CD14-positive monocyte (primary cell): ENCODE measurements at regions not wholly inside any gene's neighbourhood (a gene's known extent, or its start where the extent isn't known, plus 50 kb on each side); places are given as distances from the start of the nearest gene placed in this dataset.

ENCODE experiments used
- DNase-seq, 3 donors: peaks; one replicate each; pipeline ENCODE4 v3.0.0-alpha.2; 2011 to 2022
- H2AFZ ChIP-seq: 2 replicates; pipeline ENCODE4 v1.6.0; 2012; ENCODE audit warnings: mild to moderate bottlenecking, low read depth, low read length, inconsistent platforms; ENCODE audit not compliant: insufficient read depth, poor library complexity, severe bottlenecking
- H3K27ac ChIP-seq, 2 donors: 1 replicate in 1 of 2; 2 replicates in 1 of 2; pipeline ENCODE4 v1.5.1; 2012 to 2013; ENCODE audit warnings: low read length in 2 of 2, control low read depth in 1 of 2, inconsistent platforms in 1 of 2, low read depth in 1 of 2, mild to moderate bottlenecking in 1 of 2
- H3K27me3 ChIP-seq, 2 donors: one replicate each; pipeline versions ENCODE4 v1.6.0 to v1.6.1; 2011 to 2013; ENCODE audit warnings: low read length in 2 of 2; ENCODE audit not compliant: control insufficient read depth in 2 of 2, insufficient read depth in 2 of 2
- H3K36me3 ChIP-seq, 2 donors: replicated peaks in 1 of 2; 1 replicate in 1 of 2; 2 replicates in 1 of 2; pipeline versions ENCODE4 v1.5.1 to v1.6.1; 2012 to 2013; ENCODE audit warnings: low read length in 2 of 2, control low read depth in 1 of 2, inconsistent platforms in 1 of 2, mild to moderate bottlenecking in 1 of 2; ENCODE audit not compliant: insufficient read depth in 2 of 2, control insufficient read depth in 1 of 2
- H3K4me1 ChIP-seq, 2 donors: 1 replicate in 1 of 2; 2 replicates in 1 of 2; pipeline versions ENCODE4 v1.5.1 to v1.6.1; 2012 to 2013; ENCODE audit warnings: low read length in 2 of 2, control low read depth in 1 of 2, inconsistent platforms in 1 of 2, mild to moderate bottlenecking in 1 of 2, moderate library complexity in 1 of 2; ENCODE audit not compliant: insufficient read depth in 2 of 2, control insufficient read depth in 1 of 2
- H3K4me2 ChIP-seq: replicated peaks from 2 replicates; pipeline ENCODE3; 2012; ENCODE audit warnings: low read length, moderate library complexity, mild to moderate bottlenecking; ENCODE audit not compliant: poor library complexity, severe bottlenecking; ENCODE audit errors: extremely low read depth
- H3K4me3 ChIP-seq, 3 experiments: fragments of 200-600 bp in 1 of 3; sonication (generic) in 1 of 3; replicated peaks in 1 of 3; 1 replicate in 2 of 3; 2 replicates in 1 of 3; pipeline ENCODE4 v1.5.1; 2011 to 2013; ENCODE audit warnings: low read length in 3 of 3, mild to moderate bottlenecking in 3 of 3, control low read depth in 2 of 3, low read depth in 2 of 3, inconsistent platforms in 1 of 3, moderate library complexity in 1 of 3
- H3K79me2 ChIP-seq: 2 replicates; pipeline ENCODE4 v1.6.0; 2012; ENCODE audit warnings: mild to moderate bottlenecking, control low read depth, inconsistent platforms, low read length, moderate library complexity; ENCODE audit not compliant: insufficient read depth
- H3K9ac ChIP-seq: 2 replicates; pipeline ENCODE4 v1.6.0; 2017; ENCODE audit warnings: low read length, mild to moderate bottlenecking; ENCODE audit not compliant: insufficient read depth, poor library complexity, severe bottlenecking
- H3K9me3 ChIP-seq, 2 donors: replicated peaks in 1 of 2; 1 replicate in 1 of 2; 2 replicates in 1 of 2; pipeline versions ENCODE4 v1.5.1 to v1.6.1; 2012 to 2013; ENCODE audit warnings: low read length in 2 of 2, control low read depth in 1 of 2; ENCODE audit not compliant: control insufficient read depth in 1 of 2, insufficient read depth in 1 of 2
- H4K20me1 ChIP-seq: 2 replicates; pipeline ENCODE4 v1.6.0; 2012; ENCODE audit warnings: mild to moderate bottlenecking, low read length, control low read depth, moderate library complexity; ENCODE audit not compliant: insufficient read depth
- H3K27ac Mint-ChIP-seq, 7 donors: one replicate each; pipeline ENCODE4 v1.8.0; 2020; ENCODE audit warnings: mild to moderate bottlenecking in 7 of 7, mixed read lengths in 7 of 7, moderate library complexity in 6 of 7, inconsistent platforms in 2 of 7
- H3K27me3 Mint-ChIP-seq, 3 donors: one replicate each; pipeline ENCODE4 v1.8.0; 2021 to 2022; ENCODE audit warnings: low read depth in 3 of 3, mild to moderate bottlenecking in 3 of 3, mixed read lengths in 3 of 3, moderate library complexity in 3 of 3, inconsistent platforms in 1 of 3
- H3K36me3 Mint-ChIP-seq, 2 donors: one replicate each; pipeline ENCODE4 v1.8.0; 2020; ENCODE audit warnings: mixed read lengths in 2 of 2, inconsistent platforms in 1 of 2, mild to moderate bottlenecking in 1 of 2
- H3K4me1 Mint-ChIP-seq: one replicate; pipeline ENCODE4 v1.8.0; 2020; ENCODE audit warnings: mild to moderate bottlenecking, mixed read lengths
- H3K4me3 Mint-ChIP-seq, 2 donors: one replicate each; pipeline ENCODE4 v1.8.0; 2020; ENCODE audit warnings: mild to moderate bottlenecking in 2 of 2, mixed read lengths in 2 of 2, moderate library complexity in 1 of 2
- H3K9me3 Mint-ChIP-seq, 7 donors: one replicate each; pipeline ENCODE4 v1.8.0; 2020 to 2022; ENCODE audit warnings: mixed read lengths in 7 of 7, mild to moderate bottlenecking in 6 of 7, moderate library complexity in 6 of 7, inconsistent platforms in 2 of 7
- WGBS: methylation state at CpG from one replicate; pipeline ENCODE4 v1.1.5; 2013; ENCODE audit warnings: missing lambda C conversion rate; ENCODE audit not compliant: insufficient coverage; 5-methylcytosine and 5-hydroxymethylcytosine counted together
- intact Hi-C, 2 donors: fragments of 100-400 bp; cut with micrococcal nuclease; formaldehyde crosslinking; loops; one replicate each; pipeline versions ENCODE4 v1.15.0 to v1.15.1; 2023
- TF ChIP-seq, protein P1 (sequence below): fragments of 200-600 bp; IDR thresholded peaks from one replicate; pipeline ENCODE4 v1.8.0; 2022; ENCODE audit warnings: antibody characterized with exemption, mild to moderate bottlenecking

DNA sequence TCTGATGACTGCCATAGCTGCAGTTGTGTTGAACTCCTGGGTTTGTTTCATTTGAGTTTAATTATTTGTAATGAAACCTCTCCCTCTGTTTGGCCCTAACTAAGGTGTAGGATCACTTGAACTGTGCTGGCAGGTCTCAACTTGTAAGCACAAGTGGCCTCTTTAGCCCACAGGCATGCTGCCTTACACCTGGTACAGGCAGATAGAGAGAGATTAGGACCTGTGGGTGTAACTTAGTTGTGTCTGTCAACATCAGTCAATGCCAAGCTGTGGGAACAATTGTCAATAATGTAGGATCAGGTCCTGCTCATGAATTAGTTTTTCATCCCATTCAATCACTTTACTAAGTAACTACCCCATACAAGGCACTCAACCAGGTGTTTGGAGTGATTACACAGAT is 263.0 kb upstream of the G2E3 start:
- H3K4me3 Mint-ChIP-seq: no peak overlapping the region
- H3K4me1 Mint-ChIP-seq: no peaks in the 10 kb centered on the region
- Histone ChIP-seq H3K9me3 (no peaks in the 10 kb centered on the region), H3K4me2 (no peak overlapping the region), H3K4me1 (no peaks in the 10 kb centered on the region), H3K36me3 (no peaks in the 10 kb centered on the region), H4K20me1 (no peaks in the 10 kb centered on the region), H3K79me2 (no peaks in the 10 kb centered on the region), H3K9ac (no peak overlapping the region), H3K4me3 (no peak overlapping the region), H2AFZ (no peak overlapping the region), H3K27ac (no peak overlapping the region), H3K27me3 (no peaks in the 10 kb centered on the region)
- H3K9me3 Mint-ChIP-seq: peaks cover 0 to 10% (median 0%) of the 10 kb centered on the region in 7 donors
- H3K27ac Mint-ChIP-seq: no peak overlapping the region
- DNase-seq: no peak
- intact Hi-C loops: no loop called here
- TF ChIP-seq, protein P1, sequence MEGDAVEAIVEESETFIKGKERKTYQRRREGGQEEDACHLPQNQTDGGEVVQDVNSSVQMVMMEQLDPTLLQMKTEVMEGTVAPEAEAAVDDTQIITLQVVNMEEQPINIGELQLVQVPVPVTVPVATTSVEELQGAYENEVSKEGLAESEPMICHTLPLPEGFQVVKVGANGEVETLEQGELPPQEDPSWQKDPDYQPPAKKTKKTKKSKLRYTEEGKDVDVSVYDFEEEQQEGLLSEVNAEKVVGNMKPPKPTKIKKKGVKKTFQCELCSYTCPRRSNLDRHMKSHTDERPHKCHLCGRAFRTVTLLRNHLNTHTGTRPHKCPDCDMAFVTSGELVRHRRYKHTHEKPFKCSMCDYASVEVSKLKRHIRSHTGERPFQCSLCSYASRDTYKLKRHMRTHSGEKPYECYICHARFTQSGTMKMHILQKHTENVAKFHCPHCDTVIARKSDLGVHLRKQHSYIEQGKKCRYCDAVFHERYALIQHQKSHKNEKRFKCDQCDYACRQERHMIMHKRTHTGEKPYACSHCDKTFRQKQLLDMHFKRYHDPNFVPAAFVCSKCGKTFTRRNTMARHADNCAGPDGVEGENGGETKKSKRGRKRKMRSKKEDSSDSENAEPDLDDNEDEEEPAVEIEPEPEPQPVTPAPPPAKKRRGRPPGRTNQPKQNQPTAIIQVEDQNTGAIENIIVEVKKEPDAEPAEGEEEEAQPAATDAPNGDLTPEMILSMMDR: no peak
- peaks cover 1 to 7% (median 3%) of the 10 kb centered on the region in 3 donors for H3K27me3 Mint-ChIP-seq
- H3K36me3 Mint-ChIP-seq: no peaks in the 10 kb centered on the region

DNA sequence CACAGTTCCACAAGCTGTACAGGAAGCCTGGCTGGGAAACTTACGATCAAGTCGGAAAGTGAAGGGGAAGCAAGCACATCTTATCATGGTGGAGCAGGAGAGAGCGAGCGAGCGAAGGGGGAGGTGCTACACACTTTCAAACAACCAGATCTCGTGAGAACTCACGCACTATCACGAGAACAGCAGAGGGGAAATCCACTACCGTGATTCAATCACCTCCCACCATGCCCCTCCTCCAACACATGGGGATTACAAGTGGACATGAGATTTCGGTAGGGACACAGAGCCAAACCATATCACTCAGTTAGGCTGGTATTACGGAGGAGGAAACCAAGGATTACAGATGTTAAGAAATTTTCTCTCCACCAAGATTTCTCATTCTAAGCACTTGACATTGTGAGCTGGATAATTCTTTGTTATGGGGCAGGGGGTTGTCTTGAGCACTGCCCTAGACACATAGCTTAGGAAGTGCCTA is 262.0 kb upstream of the G2E3 start:
- no peak overlapping the region for H3K27ac ChIP-seq
- peaks cover 1 to 7% (median 3%) of the 10 kb centered on the region in 3 donors for H3K27me3 Mint-ChIP-seq
- H3K4me1 Mint-ChIP-seq: no peaks in the 10 kb centered on the region
- H2AFZ ChIP-seq: no peak overlapping the region
- 10% methylated on average over 2 of the region's 11 CpGs for WGBS
- H3K36me3 Mint-ChIP-seq: no peaks in the 10 kb centered on the region
- H3K4me1 ChIP-seq: no peaks in the 10 kb centered on the region
- no peak for DNase-seq
- H3K27ac Mint-ChIP-seq: no peak overlapping the region
- no peaks in the 10 kb centered on the region for H3K79me2 ChIP-seq
- intact Hi-C loops: no loop called here
- no peak overlapping the region for H3K9ac ChIP-seq
- no peaks in the 10 kb centered on the region for H3K36me3 ChIP-seq
- H3K9me3 Mint-ChIP-seq: peaks cover 0 to 10% (median 0%) of the 10 kb centered on the region in 7 donors
- no peaks in the 10 kb centered on the region for H4K20me1 ChIP-seq
- no peak overlapping the region for H3K4me3 Mint-ChIP-seq
- no peaks in the 10 kb centered on the region for H3K9me3 ChIP-seq
- no peak overlapping the region for H3K4me2 ChIP-seq
- H3K27me3 ChIP-seq: no peaks in the 10 kb centered on the region
- H3K4me3 ChIP-seq: no peak overlapping the region
- TF ChIP-seq, protein P1: no peak
